ENCODE measurements at regions not wholly inside any gene's neighbourhood (a gene's known extent, or its start where the extent isn't known, plus 50 kb on each side); places are given as distances from the start of the nearest gene placed in this dataset.
"Not testable (repeated sequence)": the region's sequence is repeated elsewhere in the genome, so short reads cannot be mapped to it uniquely, and the experiment has no call there.

DNA sequence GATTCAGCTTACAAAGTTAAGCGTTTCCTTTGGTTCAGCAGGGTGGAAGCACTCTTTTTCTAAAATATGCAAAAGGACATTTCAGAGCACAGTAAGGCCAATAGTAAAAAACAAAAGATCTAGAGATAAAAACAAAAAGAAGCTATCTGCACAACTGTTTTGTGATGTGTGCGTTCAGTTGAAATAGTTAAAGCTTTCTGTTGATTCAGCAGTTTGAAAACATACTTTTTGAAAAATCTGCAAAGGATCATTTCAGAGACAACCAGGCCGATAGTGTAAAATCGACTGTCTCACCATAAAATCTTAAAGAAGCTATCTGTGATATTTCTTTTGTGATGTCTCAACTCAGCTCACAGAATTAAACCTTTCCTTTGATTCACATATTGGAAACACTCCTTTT lies 300.0 kb upstream of the ALG10B start:
- intact Hi-C loops (cut with DNase I), result no loop called here
- DNase-seq, result no peak

DNA sequence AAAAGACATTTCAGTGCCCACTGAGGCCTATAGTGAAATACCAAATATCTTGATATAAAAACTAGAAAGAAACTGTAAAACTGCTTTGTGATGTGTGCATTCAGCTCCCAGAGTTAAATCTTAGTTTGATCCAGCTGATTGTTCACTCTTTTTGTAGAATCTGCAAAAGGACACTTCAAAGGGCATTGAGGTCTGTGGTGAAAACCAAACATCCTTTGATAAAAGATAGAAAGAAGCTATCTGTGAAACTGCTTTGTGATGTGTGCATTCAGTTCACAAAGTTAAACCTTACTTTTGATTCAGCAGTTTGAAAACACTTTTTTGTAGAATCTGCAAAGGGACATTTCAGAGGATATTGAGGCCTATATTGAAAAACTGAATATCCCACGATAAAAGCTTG lies 290.7 kb upstream of the ALG10B start:
- no peak for DNase-seq
- intact Hi-C loops (cut with DNase I), result no loop called here

GRCh38 chr12:38053113-38053512 lies 263.5 kb upstream of the ALG10B start:
- DNase-seq, result no peak
- intact Hi-C loops (cut with DNase I), result no loop called here

- intact Hi-C loops (cut with DNase I), result no loop called here
- DNase-seq, result peak in 1 of 10 donors; percentile 23
Measured at GRCh38 chr12:38053655-38054464, 262.7 kb upstream of the ALG10B start.

GRCh38 chr12:38056701-38057689 lies 259.6 kb upstream of the ALG10B start:
- intact Hi-C loops (cut with DNase I), result no loop called here
- DNase-seq, result peak in 1 of 10 donors; percentile 35

DNA sequence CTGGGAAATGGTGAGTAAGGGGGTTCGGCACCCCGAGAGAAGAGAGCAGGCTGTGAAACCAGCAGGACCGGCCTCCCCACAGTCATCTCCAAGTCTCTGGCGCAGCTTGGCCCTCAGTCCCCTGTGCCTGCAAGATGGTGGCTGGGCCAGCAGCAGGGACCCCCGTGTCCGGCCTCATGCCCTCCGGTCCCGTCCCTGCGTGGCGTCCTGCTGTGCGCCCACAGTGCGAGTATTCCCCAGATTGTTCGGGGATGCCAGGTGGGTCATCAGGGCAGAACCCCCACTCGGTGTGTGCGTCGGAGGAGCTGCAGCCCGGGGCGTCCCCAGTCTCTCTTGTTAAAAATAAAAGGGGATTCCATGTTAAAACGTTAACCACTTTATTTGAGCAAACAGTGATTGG lies 216.9 kb upstream of the ALG10B start:
- no peak for DNase-seq
- intact Hi-C loops (cut with DNase I), result no loop called here

GRCh38 chr12:38101753-38102152 lies 214.8 kb upstream of the ALG10B start:
- intact Hi-C loops (cut with DNase I), result no loop called here
- DNase-seq, result no peak

DNA sequence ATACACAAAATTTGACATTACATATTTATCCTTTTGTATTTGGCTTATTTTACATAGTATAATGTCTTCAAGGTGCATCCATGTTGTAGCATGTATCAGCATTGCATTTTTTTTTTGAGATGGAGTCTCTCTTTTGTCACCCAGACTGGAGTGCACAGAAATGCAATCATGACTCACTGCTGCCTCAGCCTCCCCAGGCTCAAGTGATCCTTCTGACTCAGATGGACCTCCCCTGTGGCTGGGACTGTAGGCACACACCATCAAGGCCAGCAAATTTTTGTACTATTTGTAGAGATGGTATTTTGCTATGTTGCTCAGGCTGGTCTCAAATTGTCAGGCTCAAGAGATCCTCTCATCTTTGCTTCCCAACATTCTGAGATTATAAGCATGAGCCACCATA lies 214.4 kb upstream of the ALG10B start:
- no peak for DNase-seq
- intact Hi-C loops (cut with DNase I), result no loop called here

DNA sequence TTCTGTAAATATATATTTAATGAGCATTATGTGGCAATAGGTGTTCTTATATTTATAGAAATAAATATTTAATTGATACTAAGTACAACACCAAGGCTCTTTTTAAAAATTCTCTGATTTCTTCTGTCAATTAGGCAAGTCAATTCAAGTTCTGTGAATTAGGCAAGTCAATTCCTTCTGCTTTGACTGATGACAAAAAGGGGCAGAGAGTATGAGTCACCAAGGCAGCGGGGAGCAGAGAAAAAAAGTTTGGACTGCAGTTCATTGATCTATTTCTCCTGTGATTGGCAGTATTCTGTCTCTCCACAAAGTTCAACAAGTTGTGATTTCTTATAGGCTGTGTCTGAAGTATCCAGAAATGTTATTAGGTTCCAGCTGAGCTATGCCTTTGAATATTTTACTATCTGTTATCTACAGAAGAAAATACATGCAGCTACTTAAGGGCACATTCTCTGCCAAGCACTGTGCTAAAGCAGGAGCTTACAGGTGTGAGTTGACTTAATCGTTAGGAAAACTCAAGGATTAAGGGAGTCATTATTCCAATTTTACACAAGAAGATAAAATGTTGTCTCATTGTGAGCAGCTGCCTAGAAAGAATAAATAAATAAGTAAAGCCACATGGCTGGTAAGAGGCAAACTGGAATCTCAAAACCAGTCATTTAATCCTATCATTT lies 206.4 kb upstream of the ALG10B start:
- intact Hi-C loops (cut with DNase I), result no loop called here
- no peak for DNase-seq

DNA sequence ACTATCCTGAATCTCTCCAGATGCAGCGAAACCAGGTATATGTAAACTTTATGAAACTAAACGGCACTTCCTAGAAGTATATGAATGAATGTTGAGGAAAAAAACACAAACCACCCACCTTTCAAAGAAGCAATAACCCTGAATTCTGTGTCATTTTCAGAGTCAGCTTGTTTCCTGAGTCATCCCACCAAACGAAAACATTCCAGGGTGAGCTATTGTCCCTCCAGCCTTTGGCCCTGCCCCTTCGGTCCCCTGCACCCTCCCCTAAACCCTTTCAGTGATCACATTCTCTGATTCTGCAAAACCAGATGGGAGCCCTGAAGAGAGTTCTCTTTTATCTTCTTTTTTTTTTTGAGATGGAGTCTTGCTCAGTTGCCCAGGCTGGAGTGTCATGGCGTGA lies 202.6 kb upstream of the ALG10B start:
- intact Hi-C loops (cut with DNase I), result no loop called here
- DNase-seq, result no peak

DNA sequence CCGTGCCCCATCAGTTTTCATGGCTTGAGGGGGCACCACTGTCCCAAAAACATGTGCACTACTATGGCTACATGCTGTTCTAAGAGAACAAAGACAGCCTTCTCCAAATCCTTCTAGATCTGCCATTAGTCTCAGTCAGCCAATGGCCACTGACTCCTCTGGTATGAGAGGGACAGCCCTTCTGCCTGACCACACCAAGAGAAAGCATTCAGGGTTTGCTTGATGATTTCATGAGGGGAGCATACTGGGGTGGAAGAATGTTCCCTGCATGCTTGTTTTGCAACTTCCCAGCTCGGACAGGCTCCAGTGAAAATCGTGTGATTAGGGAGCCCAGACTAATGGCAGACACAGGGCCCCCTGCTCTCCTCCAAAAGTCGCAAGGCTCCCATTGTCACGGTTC lies 199.6 kb upstream of the ALG10B start:
- intact Hi-C loops (cut with DNase I), result no loop called here

GRCh38 chr12:38118632-38119031 lies 197.9 kb upstream of the ALG10B start:
- intact Hi-C loops (cut with DNase I), result no loop called here
- no peak for DNase-seq

More for the DNA sequence above, 199.6 kb upstream of the ALG10B start:
- no peak for DNase-seq

GRCh38 chr12:38120438-38120837 lies 196.1 kb upstream of the ALG10B start:
- intact Hi-C loops (cut with DNase I), result no loop called here
- no peak for DNase-seq

DNA sequence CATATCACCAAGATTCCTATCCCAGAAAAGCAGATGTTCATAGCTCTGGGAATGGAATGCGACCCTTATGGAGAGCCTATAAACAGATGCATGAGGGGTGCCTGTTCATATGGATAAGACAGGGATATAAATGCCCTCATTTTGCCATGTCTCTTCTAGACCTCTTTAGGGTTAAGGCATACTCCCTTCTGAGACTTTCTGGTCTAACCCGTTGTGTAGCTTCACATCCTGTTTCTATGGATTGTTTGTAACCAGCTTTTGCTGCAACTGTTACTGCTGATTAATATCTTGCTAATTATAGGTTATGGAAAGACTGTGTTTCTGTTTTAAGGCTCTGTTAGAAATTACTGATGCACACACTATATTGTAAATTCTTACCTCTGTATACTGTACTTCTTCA lies 193.5 kb upstream of the ALG10B start:
- intact Hi-C loops (cut with DNase I); DNase-seq: not testable (repeated sequence)

DNA sequence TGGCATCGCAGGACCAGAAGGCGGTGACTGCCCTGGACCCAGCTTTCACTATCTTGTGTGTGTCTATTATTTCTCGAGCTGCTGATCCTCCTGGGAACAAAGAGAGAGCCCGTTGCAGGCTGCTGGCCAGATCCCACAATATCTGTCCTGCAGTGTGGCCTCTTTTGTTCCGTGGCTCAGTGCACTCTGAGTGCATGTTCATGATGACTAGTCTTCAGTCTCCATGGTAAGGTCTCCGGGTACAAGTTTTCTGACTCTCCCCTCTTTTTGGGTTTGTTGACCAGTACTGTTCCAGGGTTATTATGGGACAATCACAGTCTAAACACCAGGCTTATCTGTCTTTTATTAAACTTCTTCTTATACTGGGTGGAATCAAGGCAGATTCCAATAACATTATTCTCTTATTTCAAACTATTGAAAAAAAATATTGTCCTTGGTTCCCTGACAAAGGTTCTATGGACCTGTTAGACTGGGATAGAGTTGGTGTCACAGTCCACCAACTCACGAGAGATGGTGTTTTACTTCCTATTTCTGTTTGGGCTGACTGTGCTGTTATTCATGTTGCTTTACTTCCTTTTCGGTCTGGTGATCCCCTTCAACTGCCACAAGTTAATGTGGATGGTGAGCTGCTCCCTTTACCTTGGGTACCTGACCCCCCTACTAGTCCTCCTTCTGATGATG lies 192.9 kb upstream of the ALG10B start:
- intact Hi-C loops (cut with DNase I), result no loop called here
- no peak for DNase-seq

- intact Hi-C loops (cut with DNase I), result no loop called here
- no peak for DNase-seq
Measured at GRCh38 chr12:38124247-38125012, 192.1 kb upstream of the ALG10B start.

- intact Hi-C loops (cut with DNase I), result no loop called here
Measured at GRCh38 chr12:38132139-38132538, 184.4 kb upstream of the ALG10B start.

DNA sequence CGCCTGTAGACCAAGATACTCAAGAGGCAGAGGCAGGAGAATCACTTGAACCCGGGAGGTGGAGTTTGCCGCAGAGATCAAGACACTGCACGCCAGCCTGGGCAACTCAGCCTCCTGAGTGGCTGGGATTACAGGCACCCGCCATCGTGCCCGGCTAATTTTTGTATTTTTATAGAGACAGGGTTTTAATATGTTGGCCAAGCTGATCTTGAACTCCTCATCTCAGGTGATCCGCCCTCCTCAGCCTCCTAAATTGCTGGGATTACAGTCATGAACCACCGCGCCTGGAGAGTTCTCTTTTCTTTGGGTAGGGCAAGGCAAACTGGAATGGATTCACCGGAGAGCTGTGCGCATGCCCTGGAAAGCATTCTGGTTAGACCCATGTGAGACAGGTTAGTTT lies 179.3 kb upstream of the ALG10B start:
- peak in 1 of 10 donors; percentile 49 for DNase-seq

More at GRCh38 chr12:38132139-38132538, 184.4 kb upstream of the ALG10B start:
- DNase-seq, result no peak

DNA sequence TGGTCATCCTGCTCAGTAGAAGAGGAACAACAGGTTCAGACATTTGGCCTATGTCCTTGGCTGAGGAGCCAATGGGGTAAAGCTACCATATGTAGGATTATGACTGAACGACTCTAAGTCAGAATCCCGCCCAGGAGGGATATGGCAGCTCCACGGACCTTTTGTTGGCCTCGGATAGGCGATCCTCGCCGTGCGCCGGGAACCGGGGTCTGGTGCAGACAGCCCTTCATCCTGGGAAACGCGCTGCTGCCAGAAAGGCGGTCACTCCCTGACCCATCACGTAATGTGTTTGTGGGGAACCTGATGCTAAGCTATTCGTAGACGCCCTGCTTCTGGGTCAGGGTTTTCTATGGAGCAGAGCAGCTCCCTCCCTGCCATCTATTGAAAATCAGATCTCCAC lies 178.9 kb upstream of the ALG10B start:
- intact Hi-C loops (cut with DNase I), result loop anchor here (1.0 kb wide), 1 partner anchor 179 kb away; the partner anchor contains the start of gene ALG10B
- DNase-seq, result peak in 2 of 10 donors; percentile 42 to 79

More for the DNA sequence above, 179.3 kb upstream of the ALG10B start:
- intact Hi-C loops (cut with DNase I), result no loop called here
